ENCODE measurements at regions not wholly inside any gene's neighbourhood (a gene's known extent, or its start where the extent isn't known, plus 50 kb on each side); places are given as distances from the start of the nearest gene placed in this dataset.

GRCh38 chr4:188819233-188819632 is 680.0 kb downstream of the TRIML1 start:
- TF ChIP-seq, protein P1, sequence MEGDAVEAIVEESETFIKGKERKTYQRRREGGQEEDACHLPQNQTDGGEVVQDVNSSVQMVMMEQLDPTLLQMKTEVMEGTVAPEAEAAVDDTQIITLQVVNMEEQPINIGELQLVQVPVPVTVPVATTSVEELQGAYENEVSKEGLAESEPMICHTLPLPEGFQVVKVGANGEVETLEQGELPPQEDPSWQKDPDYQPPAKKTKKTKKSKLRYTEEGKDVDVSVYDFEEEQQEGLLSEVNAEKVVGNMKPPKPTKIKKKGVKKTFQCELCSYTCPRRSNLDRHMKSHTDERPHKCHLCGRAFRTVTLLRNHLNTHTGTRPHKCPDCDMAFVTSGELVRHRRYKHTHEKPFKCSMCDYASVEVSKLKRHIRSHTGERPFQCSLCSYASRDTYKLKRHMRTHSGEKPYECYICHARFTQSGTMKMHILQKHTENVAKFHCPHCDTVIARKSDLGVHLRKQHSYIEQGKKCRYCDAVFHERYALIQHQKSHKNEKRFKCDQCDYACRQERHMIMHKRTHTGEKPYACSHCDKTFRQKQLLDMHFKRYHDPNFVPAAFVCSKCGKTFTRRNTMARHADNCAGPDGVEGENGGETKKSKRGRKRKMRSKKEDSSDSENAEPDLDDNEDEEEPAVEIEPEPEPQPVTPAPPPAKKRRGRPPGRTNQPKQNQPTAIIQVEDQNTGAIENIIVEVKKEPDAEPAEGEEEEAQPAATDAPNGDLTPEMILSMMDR (IDR thresholded peaks at IDR 0.05) = no peak
- no peak for TF ChIP-seq POLR2A (IDR thresholded peaks at IDR 0.05)

Data from lower leg skin (tissue), 3 donors.